WTC11 (cell line): ENCODE measurements at regions not wholly inside any gene's neighbourhood (a gene's known extent, or its start where the extent isn't known, plus 50 kb on each side); places are given as distances from the start of the nearest gene placed in this dataset.

Experiments
- ATAC-seq: fragments of 200-7000 bp; cut with Tn5 transposase; 2 replicates; pipeline ENCODE4 v1.10.0; 2021; ENCODE audit warnings: mild to moderate bottlenecking, moderate library complexity
- CTCF ChIA-PET: fragments of 300-600 bp; sonication (Branson Sonifier 250); formaldehyde crosslinking; loops from one replicate; lab custom pipeline; 2021; ENCODE audit warnings: antibody characterized with exemption; lab: Charles Lee
- POLR2A ChIA-PET: fragments of 350-600 bp; sonication (Branson Sonifier 250); formaldehyde crosslinking; loops from one replicate; lab custom pipeline; 2021; ENCODE audit warnings: antibody characterized with exemption; lab: Charles Lee
- DNase-seq: peaks from one replicate; pipeline ENCODE4 v3.0.0; 2021; ENCODE audit warnings: low spot score
- H3K27ac Mint-ChIP-seq: 2 replicates; pipeline ENCODE4 v1.8.0; 2021; ENCODE audit warnings: mixed read lengths
- H3K27me3 Mint-ChIP-seq: 2 replicates; pipeline ENCODE4 v1.8.0; 2021; ENCODE audit warnings: low read depth, mild to moderate bottlenecking, moderate library complexity, mixed read lengths
- H3K36me3 Mint-ChIP-seq: 2 replicates; pipeline ENCODE4 v1.8.0; 2021; ENCODE audit warnings: mixed read lengths
- H3K4me1 Mint-ChIP-seq: 2 replicates; pipeline ENCODE4 v1.8.0; 2022; ENCODE audit warnings: mixed read lengths
- H3K4me3 Mint-ChIP-seq: 2 replicates; pipeline ENCODE4 v1.8.0; 2021; ENCODE audit warnings: mild to moderate bottlenecking, moderate library complexity, mixed read lengths
- H3K9me3 Mint-ChIP-seq: 2 replicates; pipeline ENCODE4 v1.8.0; 2021; ENCODE audit warnings: mixed read lengths
- ATF1 ChIP-seq: sonication (generic); formaldehyde crosslinking; IDR thresholded peaks from 2 replicates; pipeline ENCODE4 v1.8.1; 2023; ENCODE audit warnings: mild to moderate bottlenecking, moderate library complexity, missing genetic modification reagents
- ATF2 ChIP-seq: sonication (generic); formaldehyde crosslinking; IDR thresholded peaks from 2 replicates; pipeline ENCODE4 v1.8.1; 2022; ENCODE audit warnings: low read depth, missing genetic modification reagents, borderline replicate concordance
- ELF4 ChIP-seq: sonication (generic); formaldehyde crosslinking; IDR thresholded peaks from 2 replicates; pipeline ENCODE4 v1.8.1; 2022; ENCODE audit warnings: low read depth, mild to moderate bottlenecking, moderate library complexity, missing genetic modification reagents
- FOXJ3 ChIP-seq: sonication (generic); formaldehyde crosslinking; IDR thresholded peaks from 2 replicates; pipeline ENCODE4 v1.9.0; 2021; ENCODE audit warnings: missing genetic modification reagents, mild to moderate bottlenecking, borderline replicate concordance
- FOXK1 ChIP-seq: sonication (generic); formaldehyde crosslinking; IDR thresholded peaks from 2 replicates; pipeline ENCODE4 v1.8.0; 2022; ENCODE audit warnings: mild to moderate bottlenecking, moderate library complexity, missing genetic modification reagents
- FOXP1 ChIP-seq: sonication (generic); formaldehyde crosslinking; IDR thresholded peaks from 2 replicates; pipeline ENCODE4 v1.8.0; 2022; ENCODE audit warnings: missing genetic modification reagents, mild to moderate bottlenecking, moderate library complexity, borderline replicate concordance
- FOXP4 ChIP-seq: sonication (generic); formaldehyde crosslinking; IDR thresholded peaks from 2 replicates; pipeline ENCODE4 v1.8.0; 2022; ENCODE audit warnings: mild to moderate bottlenecking, missing genetic modification reagents
- GABPB1 ChIP-seq: sonication (generic); formaldehyde crosslinking; IDR thresholded peaks from 2 replicates; pipeline ENCODE4 v1.8.1; 2023; ENCODE audit warnings: mild to moderate bottlenecking, missing genetic modification reagents
- HMGA2 ChIP-seq: fragments of 250-450 bp; sonication (Bioruptor Pico); IDR thresholded peaks from 2 replicates; pipeline ENCODE4 v1.4.0; 2021; ENCODE audit warnings: mild to moderate bottlenecking, moderate library complexity
- HMGXB4 ChIP-seq: sonication (generic); formaldehyde crosslinking; IDR thresholded peaks from 2 replicates; pipeline ENCODE4 v1.8.1; 2023; ENCODE audit warnings: mild to moderate bottlenecking, moderate library complexity, missing genetic modification reagents
- NFATC4 ChIP-seq: fragments of 250-450 bp; sonication (Bioruptor Pico); IDR thresholded peaks from 2 replicates; pipeline ENCODE4 v1.9.0; 2021; ENCODE audit warnings: mild to moderate bottlenecking
- NR1H2 ChIP-seq: sonication (generic); formaldehyde crosslinking; IDR thresholded peaks from 2 replicates; pipeline ENCODE4 v1.9.0; 2021; ENCODE audit warnings: mild to moderate bottlenecking, moderate library complexity, missing genetic modification reagents
- NR2C2 ChIP-seq: sonication (generic); formaldehyde crosslinking; IDR thresholded peaks from 2 replicates; pipeline ENCODE4 v1.8.0; 2022; ENCODE audit warnings: mild to moderate bottlenecking, missing genetic modification reagents
- TP53 ChIP-seq: sonication (generic); formaldehyde crosslinking; IDR thresholded peaks from 2 replicates; pipeline ENCODE4 v1.8.1; 2023; ENCODE audit warnings: mild to moderate bottlenecking, missing genetic modification reagents
- ZMAT4 ChIP-seq: fragments of 250-450 bp; sonication (Bioruptor Pico); IDR thresholded peaks from 2 replicates; pipeline ENCODE4 v1.9.0; 2021; ENCODE audit warnings: mild to moderate bottlenecking
- ZNF121 ChIP-seq: sonication (generic); formaldehyde crosslinking; IDR thresholded peaks from 2 replicates; pipeline ENCODE4 v1.8.0; 2023; ENCODE audit warnings: missing genetic modification reagents
- ZNF138 ChIP-seq: sonication (generic); formaldehyde crosslinking; conservative IDR thresholded peaks from 2 replicates; pipeline ENCODE4 v1.8.1; 2022; ENCODE audit warnings: mild to moderate bottlenecking, moderate library complexity, missing genetic modification reagents
- ZNF423 ChIP-seq: fragments of 250-450 bp; sonication (Bioruptor Pico); IDR thresholded peaks from 2 replicates; pipeline ENCODE4 v2.1.2; 2022; ENCODE audit warnings: mild to moderate bottlenecking, moderate library complexity
- ZNF671 ChIP-seq: fragments of 250-450 bp; sonication (Bioruptor Pico); IDR thresholded peaks from 2 replicates; pipeline ENCODE4 v1.8.0; 2021; ENCODE audit warnings: mild to moderate bottlenecking
- ZSCAN18 ChIP-seq: fragments of 250-450 bp; sonication (Bioruptor Pico); IDR thresholded peaks from 2 replicates; pipeline ENCODE4 v2.1.2; 2022; ENCODE audit warnings: mild to moderate bottlenecking, moderate library complexity
- TF ChIP-seq, protein P1 (sequence below): sonication (generic); formaldehyde crosslinking; IDR thresholded peaks from 2 replicates; pipeline ENCODE4 v1.8.0; 2022; ENCODE audit warnings: missing genetic modification reagents
- TF ChIP-seq, protein P2 (sequence below): fragments of 250-450 bp; sonication (Bioruptor Pico); IDR thresholded peaks from 2 replicates; pipeline ENCODE4 v1.9.0; 2021; ENCODE audit warnings: mild to moderate bottlenecking
- TF ChIP-seq, protein P3 (sequence below): sonication (generic); formaldehyde crosslinking; IDR thresholded peaks from 2 replicates; pipeline ENCODE4 v1.8.1; 2022; ENCODE audit warnings: mild to moderate bottlenecking, missing genetic modification reagents, moderate library complexity, borderline replicate concordance

DNA sequence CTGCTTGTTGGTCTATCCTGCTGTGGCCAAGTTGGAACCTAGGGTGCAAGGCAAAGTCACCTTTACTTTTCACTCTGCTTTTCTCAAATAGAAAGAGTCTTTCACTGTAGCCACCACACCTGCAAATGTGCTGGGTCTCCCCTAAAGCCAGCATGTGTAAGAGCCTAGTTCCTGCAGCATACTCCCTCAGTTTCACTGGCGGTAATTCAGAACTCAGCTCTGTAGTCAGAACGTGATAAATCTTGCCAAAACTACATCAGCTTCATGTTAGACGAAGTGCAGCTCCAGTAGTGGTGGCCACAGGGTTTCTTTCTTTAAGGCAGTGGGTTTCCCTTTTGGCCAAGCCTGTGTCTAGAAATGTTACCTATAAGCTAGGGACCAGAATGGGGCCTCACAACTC, 72.0 kb upstream of the HMGCLL1 start (continued):
- TF ChIP-seq ATF2 (CRISPR knock-in tag) = no peak
- no peak for TF ChIP-seq ELF4 (CRISPR knock-in tag)
- no peak for TF ChIP-seq ZSCAN18 (CRISPR knock-in tag)
- no peak for TF ChIP-seq NR1H2 (CRISPR knock-in tag)
- TF ChIP-seq NFATC4 = no peak

GRCh38 chr6:55643861-55644260, 64.9 kb upstream of the HMGCLL1 start:
- TF ChIP-seq NR2C2 (CRISPR knock-in tag) (no peak), TP53 (CRISPR knock-in tag) (no peak), HMGA2 (no peak), ZMAT4 (CRISPR knock-in tag) (no peak), ZNF121 (no peak), ZNF671 (CRISPR knock-in tag) (no peak), HMGXB4 (CRISPR knock-in tag) (no peak), ZNF423 (CRISPR knock-in tag) (no peak), FOXP1 (no peak), FOXP4 (CRISPR knock-in tag) (no peak), GABPB1 (CRISPR knock-in tag) (no peak), NR1H2 (CRISPR knock-in tag) (no peak), ATF1 (no peak), FOXK1 (CRISPR knock-in tag) (no peak), FOXJ3 (no peak), ZNF138 (CRISPR knock-in tag) (no peak)
- TF ChIP-seq, protein P1, sequence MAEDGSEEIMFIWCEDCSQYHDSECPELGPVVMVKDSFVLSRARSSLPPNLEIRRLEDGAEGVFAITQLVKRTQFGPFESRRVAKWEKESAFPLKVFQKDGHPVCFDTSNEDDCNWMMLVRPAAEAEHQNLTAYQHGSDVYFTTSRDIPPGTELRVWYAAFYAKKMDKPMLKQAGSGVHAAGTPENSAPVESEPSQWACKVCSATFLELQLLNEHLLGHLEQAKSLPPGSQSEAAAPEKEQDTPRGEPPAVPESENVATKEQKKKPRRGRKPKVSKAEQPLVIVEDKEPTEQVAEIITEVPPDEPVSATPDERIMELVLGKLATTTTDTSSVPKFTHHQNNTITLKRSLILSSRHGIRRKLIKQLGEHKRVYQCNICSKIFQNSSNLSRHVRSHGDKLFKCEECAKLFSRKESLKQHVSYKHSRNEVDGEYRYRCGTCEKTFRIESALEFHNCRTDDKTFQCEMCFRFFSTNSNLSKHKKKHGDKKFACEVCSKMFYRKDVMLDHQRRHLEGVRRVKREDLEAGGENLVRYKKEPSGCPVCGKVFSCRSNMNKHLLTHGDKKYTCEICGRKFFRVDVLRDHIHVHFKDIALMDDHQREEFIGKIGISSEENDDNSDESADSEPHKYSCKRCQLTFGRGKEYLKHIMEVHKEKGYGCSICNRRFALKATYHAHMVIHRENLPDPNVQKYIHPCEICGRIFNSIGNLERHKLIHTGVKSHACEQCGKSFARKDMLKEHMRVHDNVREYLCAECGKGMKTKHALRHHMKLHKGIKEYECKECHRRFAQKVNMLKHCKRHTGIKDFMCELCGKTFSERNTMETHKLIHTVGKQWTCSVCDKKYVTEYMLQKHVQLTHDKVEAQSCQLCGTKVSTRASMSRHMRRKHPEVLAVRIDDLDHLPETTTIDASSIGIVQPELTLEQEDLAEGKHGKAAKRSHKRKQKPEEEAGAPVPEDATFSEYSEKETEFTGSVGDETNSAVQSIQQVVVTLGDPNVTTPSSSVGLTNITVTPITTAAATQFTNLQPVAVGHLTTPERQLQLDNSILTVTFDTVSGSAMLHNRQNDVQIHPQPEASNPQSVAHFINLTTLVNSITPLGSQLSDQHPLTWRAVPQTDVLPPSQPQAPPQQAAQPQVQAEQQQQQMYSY (CRISPR knock-in tag) = no peak
- TF ChIP-seq, protein P2, sequence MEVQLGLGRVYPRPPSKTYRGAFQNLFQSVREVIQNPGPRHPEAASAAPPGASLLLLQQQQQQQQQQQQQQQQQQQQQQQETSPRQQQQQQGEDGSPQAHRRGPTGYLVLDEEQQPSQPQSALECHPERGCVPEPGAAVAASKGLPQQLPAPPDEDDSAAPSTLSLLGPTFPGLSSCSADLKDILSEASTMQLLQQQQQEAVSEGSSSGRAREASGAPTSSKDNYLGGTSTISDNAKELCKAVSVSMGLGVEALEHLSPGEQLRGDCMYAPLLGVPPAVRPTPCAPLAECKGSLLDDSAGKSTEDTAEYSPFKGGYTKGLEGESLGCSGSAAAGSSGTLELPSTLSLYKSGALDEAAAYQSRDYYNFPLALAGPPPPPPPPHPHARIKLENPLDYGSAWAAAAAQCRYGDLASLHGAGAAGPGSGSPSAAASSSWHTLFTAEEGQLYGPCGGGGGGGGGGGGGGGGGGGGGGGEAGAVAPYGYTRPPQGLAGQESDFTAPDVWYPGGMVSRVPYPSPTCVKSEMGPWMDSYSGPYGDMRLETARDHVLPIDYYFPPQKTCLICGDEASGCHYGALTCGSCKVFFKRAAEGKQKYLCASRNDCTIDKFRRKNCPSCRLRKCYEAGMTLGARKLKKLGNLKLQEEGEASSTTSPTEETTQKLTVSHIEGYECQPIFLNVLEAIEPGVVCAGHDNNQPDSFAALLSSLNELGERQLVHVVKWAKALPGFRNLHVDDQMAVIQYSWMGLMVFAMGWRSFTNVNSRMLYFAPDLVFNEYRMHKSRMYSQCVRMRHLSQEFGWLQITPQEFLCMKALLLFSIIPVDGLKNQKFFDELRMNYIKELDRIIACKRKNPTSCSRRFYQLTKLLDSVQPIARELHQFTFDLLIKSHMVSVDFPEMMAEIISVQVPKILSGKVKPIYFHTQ (CRISPR knock-in tag) = no peak
- TF ChIP-seq, protein P3, sequence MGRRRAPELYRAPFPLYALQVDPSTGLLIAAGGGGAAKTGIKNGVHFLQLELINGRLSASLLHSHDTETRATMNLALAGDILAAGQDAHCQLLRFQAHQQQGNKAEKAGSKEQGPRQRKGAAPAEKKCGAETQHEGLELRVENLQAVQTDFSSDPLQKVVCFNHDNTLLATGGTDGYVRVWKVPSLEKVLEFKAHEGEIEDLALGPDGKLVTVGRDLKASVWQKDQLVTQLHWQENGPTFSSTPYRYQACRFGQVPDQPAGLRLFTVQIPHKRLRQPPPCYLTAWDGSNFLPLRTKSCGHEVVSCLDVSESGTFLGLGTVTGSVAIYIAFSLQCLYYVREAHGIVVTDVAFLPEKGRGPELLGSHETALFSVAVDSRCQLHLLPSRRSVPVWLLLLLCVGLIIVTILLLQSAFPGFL = no peak
- H3K9me3 Mint-ChIP-seq = peaks cover 39% of the 10 kb centered on the region
- H3K4me1 Mint-ChIP-seq = peaks cover under 1% of the 10 kb centered on the region
- no peak overlapping the region for H3K27ac Mint-ChIP-seq
- no peak for DNase-seq
- H3K4me3 Mint-ChIP-seq = no peak overlapping the region
- ATAC-seq = no peak
- CTCF ChIA-PET = no interaction called here
- POLR2A ChIA-PET = no interaction called here
- no peaks in the 10 kb centered on the region for H3K27me3 Mint-ChIP-seq
- no peaks in the 10 kb centered on the region for H3K36me3 Mint-ChIP-seq
